ENCODE measurements at regions not wholly inside any gene's neighbourhood (a gene's known extent, or its start where the extent isn't known, plus 50 kb on each side); places are given as distances from the start of the nearest gene placed in this dataset.

DNA sequence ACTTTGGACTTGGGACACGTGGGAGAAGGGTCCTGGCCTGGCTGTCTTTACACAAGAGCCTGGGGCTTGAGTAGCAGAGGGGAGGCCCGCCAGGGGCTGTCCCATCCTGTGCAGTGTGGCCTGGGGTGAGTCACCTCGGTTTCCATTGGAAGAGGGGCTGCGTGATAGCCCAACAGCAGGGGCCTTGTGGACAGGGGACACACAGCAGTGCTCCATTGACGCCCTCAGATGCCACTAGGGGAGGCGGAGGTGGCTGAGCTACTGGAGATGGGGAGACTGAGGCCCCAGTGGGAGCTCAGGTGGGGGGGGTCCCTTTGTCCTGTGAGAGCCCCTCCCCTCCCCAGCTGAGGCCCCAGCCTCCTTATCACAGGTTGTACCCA, 50.0 kb upstream of the RNU6ATAC start:
- DNase-seq = no peak

DNA sequence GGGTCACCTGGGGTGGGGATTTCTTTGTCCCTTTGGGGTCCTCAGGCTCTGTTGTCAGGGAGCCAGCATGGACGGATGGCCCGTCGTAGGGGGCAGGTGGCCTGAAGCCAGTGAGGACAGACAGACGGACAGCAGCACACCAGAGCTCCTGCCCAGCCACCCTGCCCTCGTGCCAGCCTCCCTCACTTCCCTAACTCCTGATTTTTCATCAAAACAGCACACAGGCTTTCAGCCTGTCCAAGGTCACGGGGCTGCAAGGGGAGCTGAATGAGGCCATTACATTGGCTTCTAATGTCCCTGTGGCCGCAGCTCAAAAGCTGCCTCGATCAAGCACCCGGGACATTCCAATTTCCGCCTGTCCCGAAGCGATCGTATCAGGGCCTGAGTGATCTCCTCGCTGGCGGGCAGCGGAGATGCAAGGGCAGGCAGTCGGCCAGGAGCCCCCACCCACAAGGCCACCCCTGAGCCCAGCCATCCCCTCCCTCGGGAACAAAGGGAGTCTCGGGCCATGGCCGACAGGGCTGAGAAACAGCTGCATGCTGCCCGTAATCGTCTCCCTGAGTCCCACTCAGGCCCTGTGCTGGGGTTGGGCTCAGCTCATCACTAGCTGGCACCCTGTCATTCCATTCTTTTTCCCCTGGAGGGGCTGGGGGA, 50.5 kb upstream of the RNU6ATAC start:
- peak in 10 of 56 donors; percentile 15 to 54 (median 38) for DNase-seq

DNA sequence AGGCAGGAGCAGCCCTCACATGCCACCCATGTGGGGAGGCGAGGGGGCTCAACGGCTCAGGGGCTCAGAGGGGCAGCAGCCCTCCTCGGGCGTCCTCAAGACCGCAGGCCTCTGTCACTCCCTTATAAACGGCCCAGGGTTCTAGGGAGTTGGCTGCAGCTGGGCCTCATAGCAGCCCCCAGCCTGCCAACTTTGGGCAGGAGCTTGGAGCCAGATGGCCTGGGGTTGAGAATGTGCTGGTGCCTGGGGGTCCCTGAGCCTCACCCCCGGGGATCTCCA, 51.0 kb upstream of the RNU6ATAC start:
- peak in 7 of 56 donors; percentile 27 to 57 (median 39) for DNase-seq

DNA sequence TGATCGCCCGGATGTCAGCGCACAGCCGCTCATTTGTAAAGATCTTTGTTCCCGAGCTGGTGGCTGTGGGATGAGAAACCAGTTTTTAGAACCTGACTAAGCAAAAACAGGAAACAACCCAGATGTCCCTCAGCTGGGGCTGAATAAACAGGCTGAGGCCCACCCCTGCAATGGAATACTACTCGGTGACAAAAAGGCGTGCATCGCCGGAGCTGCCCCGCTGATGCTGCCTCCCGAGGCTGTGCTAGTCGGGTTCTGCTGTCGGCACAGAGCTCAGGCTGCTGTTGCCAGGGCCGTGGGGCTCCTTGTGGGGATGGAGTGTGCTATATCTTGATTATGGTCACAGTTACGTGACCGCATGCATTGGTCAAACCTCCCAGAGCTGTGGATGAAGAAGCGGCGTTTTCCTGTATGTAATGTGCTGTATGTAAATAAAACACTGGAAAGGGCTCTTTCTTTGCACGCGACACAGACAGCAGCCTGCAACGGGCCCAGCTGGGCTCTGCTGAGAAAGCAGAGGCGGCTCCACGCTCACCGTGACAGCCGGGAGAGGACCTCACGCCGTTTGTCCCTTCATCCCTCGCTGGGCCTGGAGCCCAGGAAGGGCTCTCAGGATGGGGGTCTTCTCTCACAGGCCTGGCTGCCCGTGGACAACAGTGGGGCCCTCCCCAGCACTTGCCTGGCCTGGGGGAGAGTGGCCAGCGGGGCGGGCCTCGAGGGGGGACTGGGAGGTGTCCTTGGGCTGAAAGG, 51.5 kb upstream of the RNU6ATAC start:
- DNase-seq = peak in 11 of 56 donors; percentile 15 to 57 (median 39)

DNA sequence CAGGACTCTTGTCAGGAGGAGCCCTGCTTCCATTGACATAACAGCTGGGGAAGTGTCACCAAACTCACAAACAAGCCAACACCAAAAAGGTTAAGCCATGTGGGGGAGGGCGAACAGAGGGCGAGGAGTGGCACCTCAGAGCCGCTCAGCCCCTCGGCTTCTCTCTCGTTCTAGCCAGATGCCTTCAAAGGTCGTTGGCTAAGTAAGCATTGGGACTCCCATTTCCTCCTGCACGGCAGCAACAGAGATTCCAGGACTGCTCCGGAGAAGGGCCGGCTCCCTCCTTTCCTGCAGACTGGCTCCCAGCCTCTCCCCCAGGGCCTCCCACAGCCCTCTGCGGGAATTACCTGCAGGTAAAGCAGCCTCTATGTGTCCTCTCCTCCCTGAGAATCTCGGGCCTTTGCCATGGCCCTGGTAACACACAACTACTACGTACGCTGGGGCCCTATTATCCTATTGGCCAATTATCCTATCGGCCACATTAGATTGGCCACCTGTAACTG, 52.1 kb upstream of the RNU6ATAC start:
- DNase-seq = no peak

DNA sequence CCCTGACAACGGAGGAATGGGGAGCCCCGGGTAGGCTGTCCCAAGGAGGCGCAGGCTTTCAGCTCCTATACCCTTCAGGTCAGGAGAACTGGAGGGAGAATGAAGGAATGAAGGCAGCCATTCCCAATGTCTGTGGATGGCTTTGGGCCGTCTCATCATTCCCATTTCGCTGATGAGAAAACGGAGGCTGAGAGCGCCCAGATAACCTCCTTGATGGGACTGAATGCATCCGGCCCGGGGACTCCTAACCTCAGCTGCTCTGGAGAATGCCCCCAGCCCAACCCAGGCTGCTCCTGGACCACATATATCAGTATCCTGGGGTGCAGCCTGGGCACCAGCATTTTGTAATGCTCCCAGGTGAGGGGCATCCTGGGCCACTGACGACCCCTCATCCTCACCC, 52.6 kb upstream of the RNU6ATAC start:
- DNase-seq = no peak

DNA sequence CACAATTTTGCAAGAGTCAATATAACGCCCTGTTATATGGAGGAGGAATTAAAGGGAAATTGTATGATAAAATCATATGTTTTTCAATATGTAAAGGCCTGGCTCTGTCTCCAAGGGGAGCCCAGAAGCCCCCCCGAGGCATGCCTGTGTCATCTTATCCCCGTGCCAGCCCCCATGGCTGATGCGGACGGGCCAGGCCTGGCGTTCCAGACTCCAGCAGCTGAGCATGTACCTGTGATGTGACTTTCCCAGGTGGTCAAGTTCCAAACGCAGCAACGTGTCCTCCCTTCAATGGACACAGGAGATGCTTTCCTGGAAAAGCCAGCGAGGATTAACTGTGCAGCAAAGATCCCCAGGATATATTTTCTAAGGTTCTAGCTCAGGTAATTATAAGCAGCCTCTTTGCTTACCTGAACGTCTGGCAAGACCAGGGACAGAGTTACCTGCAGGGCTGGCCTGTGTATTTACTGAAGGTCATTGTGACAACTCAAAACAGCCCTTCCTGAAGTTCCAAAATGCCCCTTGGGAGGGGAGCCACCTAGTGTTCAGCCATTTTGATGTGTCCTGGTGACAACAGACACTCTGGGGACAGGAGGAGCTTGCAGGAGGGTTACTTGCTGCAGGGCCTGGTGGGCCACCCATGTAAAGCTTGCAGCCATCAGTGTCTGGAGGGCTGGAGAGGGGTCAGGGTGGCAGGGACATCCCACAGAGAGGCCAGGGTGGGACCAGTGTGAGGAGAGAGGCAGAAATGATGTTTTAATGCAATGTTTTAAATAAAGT, 53.3 kb upstream of the RNU6ATAC start:
- no peak for DNase-seq

DNA sequence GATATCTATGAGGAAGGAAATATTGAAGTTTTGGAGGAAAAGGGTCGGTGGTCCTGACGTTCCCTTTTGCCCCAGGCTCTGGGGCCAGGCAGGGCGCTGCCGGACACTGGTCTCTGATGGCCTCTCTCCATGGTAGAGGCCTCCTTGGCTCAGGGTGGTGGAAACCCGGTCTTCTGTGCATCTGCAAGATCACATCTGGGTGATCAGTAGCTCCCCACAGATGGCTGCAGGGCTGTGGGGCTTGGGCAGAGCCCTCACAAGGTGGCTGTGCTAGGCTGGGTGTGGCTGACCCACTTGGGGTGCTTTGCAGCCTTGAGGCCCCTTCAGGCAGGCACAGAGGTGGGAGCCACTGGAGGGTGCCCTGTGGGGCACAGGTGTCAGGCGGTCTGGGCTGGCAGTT, 53.9 kb upstream of the RNU6ATAC start:
- no peak for DNase-seq

DNA sequence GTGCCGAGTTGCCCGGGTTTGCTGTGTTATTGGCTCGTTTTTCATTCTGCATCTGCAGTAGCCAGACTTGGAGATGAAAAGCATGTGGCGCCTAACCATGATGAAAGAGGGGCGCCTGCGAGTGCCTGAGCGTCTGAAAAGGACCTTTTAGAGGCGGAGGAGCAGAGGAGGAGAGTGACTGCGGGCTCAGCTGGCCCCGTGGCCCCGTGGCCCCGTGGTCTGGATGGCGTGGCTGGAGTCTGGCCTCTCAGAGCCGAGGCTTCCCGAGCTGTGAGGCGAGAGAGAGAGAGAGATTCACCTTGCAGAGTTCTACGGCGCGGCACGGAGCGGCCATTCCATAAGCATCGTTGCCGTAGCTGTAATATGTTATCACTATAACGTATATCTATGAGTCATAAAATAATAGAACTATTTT, 55.3 kb upstream of the RNU6ATAC start:
- DNase-seq = no peak

DNA sequence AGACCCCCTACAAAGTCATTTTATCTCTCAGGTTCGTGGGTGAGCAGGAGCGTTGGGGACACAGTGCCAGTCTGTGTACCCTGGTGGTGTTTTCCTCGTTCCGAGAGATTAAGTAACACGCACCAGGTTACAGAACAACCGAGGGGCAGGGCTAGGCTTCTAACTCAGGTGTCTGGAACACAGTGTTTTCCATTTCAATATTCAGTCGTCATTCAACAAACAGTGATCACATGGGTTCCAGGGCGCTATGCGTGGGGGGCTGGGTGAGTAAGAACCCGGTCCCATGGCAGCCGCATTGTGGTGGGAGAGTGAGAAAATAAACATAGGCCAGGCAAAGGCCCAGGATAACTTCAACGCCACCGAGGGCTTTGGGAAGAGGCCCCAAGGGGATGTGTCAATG, 55.9 kb upstream of the RNU6ATAC start:
- DNase-seq = no peak

DNA sequence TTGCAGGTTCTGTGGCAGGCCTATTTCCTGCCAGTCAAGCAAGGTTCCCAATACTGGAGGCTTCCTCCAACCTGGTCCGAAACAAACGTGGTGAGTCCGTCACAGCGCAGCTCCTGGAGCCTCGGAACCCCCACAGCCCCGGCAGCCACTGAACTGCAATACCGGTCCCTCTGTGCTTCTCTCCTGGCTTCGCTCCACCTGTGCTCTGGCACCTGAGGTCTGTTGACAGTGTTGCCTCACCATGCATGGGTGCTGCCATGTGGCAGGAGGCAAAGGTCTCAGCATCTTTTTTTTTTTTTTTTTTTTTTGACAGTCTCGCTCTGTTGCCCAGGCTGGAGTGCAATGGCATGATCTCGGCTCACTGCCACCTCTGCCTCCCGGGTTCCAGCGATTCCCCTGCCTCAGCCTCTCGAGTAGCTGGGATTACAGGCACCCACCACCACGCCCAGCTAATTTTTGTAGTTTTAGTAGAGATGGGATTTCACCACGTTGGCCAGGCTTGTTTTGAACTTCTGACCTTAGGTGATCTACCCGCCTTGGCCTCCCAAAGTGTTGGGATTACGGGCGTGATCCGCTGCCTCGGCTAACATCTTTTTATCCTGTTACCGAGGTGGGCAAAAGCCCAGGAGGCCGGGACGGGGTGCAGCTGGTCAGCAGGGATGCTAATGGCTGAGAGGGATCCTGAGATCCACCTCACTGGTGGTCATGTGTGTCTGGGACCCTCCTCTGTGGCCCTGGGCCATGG, 57.1 kb upstream of the RNU6ATAC start:
- no peak for DNase-seq

DNA sequence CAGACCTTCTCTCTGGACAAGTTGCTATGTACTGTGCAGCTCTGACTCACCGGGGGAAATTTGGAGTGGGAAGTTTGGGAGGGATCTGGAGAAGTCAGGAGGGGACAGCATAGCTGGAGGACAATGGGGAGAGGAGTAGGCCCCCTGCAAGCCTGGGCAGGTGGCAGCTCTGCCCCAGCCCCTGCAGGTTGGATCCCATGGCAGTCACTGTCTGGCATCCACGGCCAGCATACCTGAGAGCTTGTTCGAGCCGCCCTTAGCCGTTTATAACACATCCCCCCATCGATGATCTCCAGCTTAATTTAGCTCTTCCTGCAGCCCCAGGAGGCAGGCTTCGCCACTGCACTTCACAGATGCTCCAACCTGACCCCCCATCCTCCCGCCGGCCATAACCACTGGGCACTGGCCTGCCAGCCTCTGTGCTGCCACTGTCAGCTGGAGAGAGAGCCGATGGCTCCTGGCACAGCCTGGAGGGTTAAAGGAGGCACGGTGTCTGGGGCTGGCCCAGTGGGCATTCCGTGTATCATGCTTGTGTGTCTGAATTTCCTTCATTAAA, 57.7 kb upstream of the RNU6ATAC start:
- no peak for DNase-seq

DNA sequence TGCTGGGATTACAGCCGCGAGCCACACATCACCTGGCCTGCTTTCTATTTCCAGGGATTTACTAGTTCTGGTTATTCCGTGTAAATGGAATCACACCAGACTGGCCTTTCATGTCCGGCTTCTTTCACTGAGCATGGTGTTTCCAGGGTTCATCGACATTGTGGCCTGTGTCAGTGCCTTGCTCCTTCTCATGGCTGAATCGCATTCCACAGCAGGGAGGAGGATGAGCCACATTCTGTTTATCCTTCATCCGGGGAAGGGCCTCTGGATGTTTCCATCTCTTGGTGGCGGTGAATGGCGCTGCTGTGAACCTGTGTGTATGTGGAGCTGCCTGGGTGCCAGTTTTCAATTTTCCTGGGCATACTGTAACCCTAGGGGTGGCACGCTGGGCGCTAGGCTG, 58.7 kb upstream of the RNU6ATAC start:
- DNase-seq = no peak

DNA sequence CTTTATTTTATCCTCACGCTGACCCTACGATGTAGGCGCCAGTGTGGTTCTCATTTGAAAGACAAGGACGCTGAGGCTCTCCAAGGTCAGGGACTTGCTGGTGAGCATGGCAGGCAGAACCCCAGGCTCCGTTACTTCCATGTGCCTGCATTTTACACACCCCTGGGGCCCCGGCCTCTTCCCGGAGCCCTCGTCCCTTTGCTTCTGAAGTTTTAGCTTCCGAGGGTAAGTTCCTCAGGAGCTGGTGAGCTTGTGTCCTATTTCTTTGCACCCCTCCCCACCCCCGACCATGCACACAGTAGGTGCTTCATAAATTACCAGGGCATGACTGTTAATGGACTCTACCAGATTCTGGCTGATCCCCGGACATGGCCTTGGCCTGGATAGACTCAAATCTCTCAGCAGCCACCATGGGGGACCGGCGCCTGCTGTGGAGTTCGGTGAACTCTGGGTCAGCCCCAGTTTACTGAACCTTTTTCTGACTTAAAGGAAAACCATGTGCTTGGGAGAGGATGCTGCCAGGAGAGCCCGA, 59.3 kb upstream of the RNU6ATAC start:
- DNase-seq = no peak

DNA sequence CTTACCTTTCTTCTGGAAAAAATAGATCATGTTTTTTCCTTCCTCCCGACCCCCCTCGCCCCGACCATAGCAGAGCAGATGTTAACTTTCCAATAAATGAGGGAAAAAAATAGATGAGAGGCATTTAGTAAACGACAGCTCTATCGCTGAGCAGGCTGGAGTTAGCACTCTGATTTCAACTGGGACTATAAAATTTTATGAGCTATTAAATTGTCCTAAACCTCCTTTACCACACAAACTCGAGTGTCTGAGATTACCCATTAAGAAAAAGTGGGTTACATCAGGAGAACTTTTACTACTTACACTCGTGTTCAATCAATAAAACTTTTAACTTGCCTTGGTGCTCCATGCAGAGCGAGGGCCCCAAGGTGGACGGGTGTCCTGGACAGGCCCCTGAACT, 59.8 kb upstream of the RNU6ATAC start:
- no peak for DNase-seq

DNA sequence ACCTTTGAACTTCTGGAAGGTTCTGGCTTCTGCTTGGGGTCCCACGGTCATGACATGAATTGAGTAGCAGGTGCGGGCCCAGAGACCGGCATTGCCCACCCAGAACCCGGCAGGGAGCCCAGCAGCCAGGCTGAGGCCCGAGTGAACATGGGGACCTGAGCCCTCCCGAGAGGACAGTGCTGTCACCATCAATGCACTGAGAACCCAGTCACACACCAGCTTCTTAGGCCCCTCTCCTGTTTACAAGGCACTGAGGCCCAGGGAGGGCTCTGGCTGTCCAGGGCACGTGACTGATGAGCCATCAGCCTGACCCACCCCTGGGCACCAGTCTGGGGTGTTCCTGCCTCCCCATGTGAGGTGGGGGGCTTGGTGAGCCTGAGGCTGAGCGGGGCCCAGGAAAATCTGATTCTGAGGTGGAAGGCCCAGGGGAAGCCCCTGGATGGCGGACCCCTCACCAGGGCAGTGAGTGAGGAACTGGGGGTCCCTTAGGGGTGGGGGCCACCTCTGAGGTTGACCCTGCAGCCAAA, 60.3 kb upstream of the RNU6ATAC start:
- no peak for DNase-seq

DNA sequence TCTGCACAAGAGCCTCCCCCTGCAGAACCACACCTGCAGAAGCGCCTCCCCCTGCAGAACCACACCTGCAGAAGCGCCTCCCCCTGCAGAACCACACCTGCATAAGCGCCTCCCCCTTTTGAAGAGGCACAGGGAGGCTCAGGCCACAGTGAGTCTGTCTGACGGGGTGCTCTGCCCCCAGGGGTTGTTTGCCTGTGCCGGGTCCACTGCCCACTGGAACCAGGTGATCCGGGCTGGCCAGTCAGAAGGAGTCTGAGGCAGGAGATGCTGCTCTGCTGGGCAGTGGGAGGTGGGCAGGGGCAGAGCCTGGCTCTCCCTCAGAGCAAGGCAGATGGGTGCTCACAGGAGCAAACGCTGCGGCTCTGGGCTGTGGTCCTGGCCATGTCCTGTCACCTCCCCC, 60.8 kb upstream of the RNU6ATAC start:
- DNase-seq = no peak

DNA sequence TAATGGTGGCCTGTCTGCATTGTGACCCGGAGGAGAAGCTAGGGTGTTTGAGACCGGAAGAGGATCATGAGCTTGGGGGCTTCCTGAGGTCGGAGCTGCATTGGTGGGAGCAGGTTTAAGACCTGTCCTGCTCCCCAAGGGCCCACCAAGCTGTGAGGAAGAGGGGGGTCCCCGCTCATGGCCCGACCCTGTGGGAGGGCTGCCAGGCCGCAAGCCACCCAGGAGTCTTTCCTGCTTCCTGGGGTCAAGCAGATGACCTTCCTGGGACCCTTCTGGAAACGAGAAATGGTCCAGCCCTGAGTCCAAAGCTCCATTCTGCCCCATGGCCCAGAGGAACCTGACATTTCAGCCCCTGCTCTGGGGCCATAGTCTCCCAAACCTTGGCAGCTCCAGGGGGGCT, 61.5 kb upstream of the RNU6ATAC start:
- DNase-seq = no peak

DNA sequence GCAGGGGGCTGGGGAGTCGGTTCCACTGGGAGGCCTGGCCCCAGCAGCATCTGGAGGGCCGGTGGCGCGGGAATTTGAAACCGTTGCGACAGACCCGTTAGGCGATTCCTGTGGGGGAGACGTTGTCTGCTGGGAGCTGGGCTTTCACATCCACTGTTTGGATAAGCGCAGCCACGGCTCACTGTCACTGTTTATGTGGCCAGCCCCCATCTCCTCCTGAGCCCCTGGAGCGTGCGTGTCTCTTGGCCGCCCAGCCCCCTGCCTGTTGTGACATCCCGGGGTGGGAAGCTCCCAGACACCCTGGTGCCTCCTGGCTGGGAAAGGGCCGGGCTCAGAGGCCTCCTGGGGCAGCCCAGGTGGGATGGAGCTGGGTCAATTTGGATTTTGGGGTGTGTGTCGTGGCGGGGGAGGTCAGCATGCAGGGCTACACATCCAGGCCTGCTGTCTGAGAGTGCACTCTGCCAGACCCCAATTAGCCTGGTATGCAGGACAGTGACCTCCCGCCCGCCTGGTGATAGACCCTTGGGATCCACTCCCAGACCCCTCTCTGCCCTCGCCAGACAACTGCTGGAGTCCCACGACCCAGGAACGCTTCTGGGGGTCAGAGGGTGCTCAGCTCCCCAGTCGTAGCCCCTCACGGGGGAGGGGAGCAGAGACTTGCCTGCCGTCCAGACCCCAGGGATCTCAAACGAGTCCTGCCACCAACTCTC, 62.0 kb upstream of the RNU6ATAC start:
- DNase-seq = no peak

Data from nucleus accumbens (tissue), 56 donors.